Loucy (cell line): ENCODE measurements at regions not wholly inside any gene's neighbourhood (a gene's known extent, or its start where the extent isn't known, plus 50 kb on each side); places are given as distances from the start of the nearest gene placed in this dataset.

ENCODE experiments used
- EZH2phosphoT487 ChIP-seq: fragments of 200-600 bp; IDR thresholded peaks from 2 replicates; pipeline ENCODE4 v1.6.1; 2018; ENCODE audit warnings: antibody characterized with exemption, mild to moderate bottlenecking, moderate library complexity, borderline replicate concordance
- TF ChIP-seq, protein P1 (sequence below): fragments of 200-600 bp; sonication (generic); conservative IDR thresholded peaks from 2 replicates; pipeline ENCODE4 v1.5.1; 2014; ENCODE audit warnings: mild to moderate bottlenecking, antibody characterized with exemption, low read length

DNA sequence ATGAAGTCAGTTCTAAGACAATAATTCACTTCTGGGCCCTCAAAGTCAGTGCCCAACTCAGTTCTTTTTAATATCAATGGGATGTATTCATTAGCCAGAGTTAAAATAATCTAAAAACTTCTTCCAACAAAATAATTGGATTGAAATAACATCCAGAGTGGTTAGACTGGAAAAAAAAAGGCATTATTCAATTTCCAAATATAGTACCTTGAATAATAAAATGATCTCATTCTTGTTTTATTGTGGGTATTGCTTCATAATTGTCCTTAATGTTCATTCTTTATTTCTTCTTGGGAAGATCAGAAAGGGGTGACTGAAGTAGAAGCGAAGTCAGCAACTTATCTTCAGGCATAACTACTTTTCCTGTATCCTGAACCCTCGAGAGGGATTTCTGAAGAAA, 85.1 kb upstream of the JARID2 start:
- TF ChIP-seq, protein P1, sequence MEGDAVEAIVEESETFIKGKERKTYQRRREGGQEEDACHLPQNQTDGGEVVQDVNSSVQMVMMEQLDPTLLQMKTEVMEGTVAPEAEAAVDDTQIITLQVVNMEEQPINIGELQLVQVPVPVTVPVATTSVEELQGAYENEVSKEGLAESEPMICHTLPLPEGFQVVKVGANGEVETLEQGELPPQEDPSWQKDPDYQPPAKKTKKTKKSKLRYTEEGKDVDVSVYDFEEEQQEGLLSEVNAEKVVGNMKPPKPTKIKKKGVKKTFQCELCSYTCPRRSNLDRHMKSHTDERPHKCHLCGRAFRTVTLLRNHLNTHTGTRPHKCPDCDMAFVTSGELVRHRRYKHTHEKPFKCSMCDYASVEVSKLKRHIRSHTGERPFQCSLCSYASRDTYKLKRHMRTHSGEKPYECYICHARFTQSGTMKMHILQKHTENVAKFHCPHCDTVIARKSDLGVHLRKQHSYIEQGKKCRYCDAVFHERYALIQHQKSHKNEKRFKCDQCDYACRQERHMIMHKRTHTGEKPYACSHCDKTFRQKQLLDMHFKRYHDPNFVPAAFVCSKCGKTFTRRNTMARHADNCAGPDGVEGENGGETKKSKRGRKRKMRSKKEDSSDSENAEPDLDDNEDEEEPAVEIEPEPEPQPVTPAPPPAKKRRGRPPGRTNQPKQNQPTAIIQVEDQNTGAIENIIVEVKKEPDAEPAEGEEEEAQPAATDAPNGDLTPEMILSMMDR: no peak
- no peak for TF ChIP-seq EZH2phosphoT487
